IMR-90 (cell line): ENCODE measurements at regions not wholly inside any gene's neighbourhood (a gene's known extent, or its start where the extent isn't known, plus 50 kb on each side); places are given as distances from the start of the nearest gene placed in this dataset.

Experiments used
- ATAC-seq: fragments of 200-7000 bp; cut with Tn5 transposase; 2 replicates; pipeline ENCODE4 v1.9.1; 2020; ENCODE audit warnings: low read depth, mild to moderate bottlenecking, moderate library complexity
- BruUV-seq: library from RNA; stranded (reverse); fragments of 400-500 nt; replicated peaks from 2 replicates; lab custom pipeline; 2021; lab: Mats Ljungman, UMichigan
- CTCF ChIA-PET: fragments of 300-600 bp; formaldehyde crosslinking; extraction: SDS; loops from one replicate; lab custom pipeline; 2021; ENCODE audit warnings: antibody characterized with exemption; lab: Yijun Ruan, JAX
- POLR2A ChIA-PET: fragments of 300-600 bp; sonication (Branson Sonifier 250); formaldehyde crosslinking; loops from one replicate; lab custom pipeline; 2022; ENCODE audit warnings: antibody characterized with exemption; ENCODE audit not compliant: unreplicated experiment; lab: Charles Lee
- DNase-seq: peaks from one replicate; pipeline ENCODE4 v3.0.0; 2013
- H2AFZ ChIP-seq: replicated peaks from 2 replicates; pipeline ENCODE3; 2013; ENCODE audit warnings: low read length, mild to moderate bottlenecking; ENCODE audit not compliant: poor library complexity
- H2AK5ac ChIP-seq: 2 replicates; pipeline ENCODE4 v1.6.1; 2013; ENCODE audit warnings: low read depth, low read length, inconsistent platforms
- H2AK9ac ChIP-seq: replicated peaks from 2 replicates; pipeline ENCODE3; 2013; ENCODE audit warnings: mild to moderate bottlenecking, low read depth, low read length, moderate library complexity; ENCODE audit not compliant: poor library complexity
- H2BK120ac ChIP-seq: 2 replicates; pipeline ENCODE4 v1.6.1; 2013; ENCODE audit warnings: low read depth, low read length, inconsistent platforms
- H2BK15ac ChIP-seq: 3 replicates; pipeline ENCODE4 v1.6.1; 2013; ENCODE audit warnings: low read depth, low read length, inconsistent platforms
- H2BK20ac ChIP-seq: 2 replicates; pipeline ENCODE4 v1.6.1; 2013; ENCODE audit warnings: low read depth, mild to moderate bottlenecking, inconsistent platforms, low read length, moderate library complexity
- H2BK5ac ChIP-seq: 2 replicates; pipeline ENCODE4 v1.6.1; 2013; ENCODE audit warnings: mild to moderate bottlenecking, low read depth, low read length, inconsistent platforms; ENCODE audit not compliant: poor library complexity, severe bottlenecking
- H3K14ac ChIP-seq: replicated peaks from 2 replicates; pipeline ENCODE4 v1.6.1; 2013; ENCODE audit warnings: low read depth, low read length, inconsistent platforms
- H3K18ac ChIP-seq: 2 replicates; pipeline ENCODE4 v1.6.1; 2013; ENCODE audit warnings: low read depth, low read length, control low read depth
- H3K23ac ChIP-seq: 2 replicates; pipeline ENCODE4 v1.6.1; 2013; ENCODE audit warnings: low read depth, low read length, inconsistent platforms
- H3K27ac ChIP-seq: 2 replicates; pipeline ENCODE4 v1.5.1; 2013; ENCODE audit warnings: mild to moderate bottlenecking, control low read depth, low read length; ENCODE audit not compliant: insufficient read depth
- H3K27me3 ChIP-seq: 2 replicates; pipeline ENCODE4 v1.6.1; 2013; ENCODE audit warnings: low read length; ENCODE audit not compliant: control insufficient read depth, insufficient read depth
- H3K36me3 ChIP-seq: 2 replicates; pipeline ENCODE4 v1.6.1; 2013; ENCODE audit warnings: low read length, mixed read lengths; ENCODE audit not compliant: control insufficient read depth, insufficient read depth
- H3K4ac ChIP-seq: 2 replicates; pipeline ENCODE4 v1.6.1; 2013; ENCODE audit warnings: low read depth, low read length, inconsistent platforms
- H3K4me1 ChIP-seq: 2 replicates; pipeline ENCODE4 v1.6.1; 2013; ENCODE audit warnings: low read length, mixed read lengths; ENCODE audit not compliant: control insufficient read depth, insufficient read depth
- H3K4me2 ChIP-seq: 2 replicates; pipeline ENCODE4 v1.6.1; 2013; ENCODE audit warnings: low read depth, mild to moderate bottlenecking, control low read depth, low read length, moderate library complexity
- H3K4me3 ChIP-seq: 2 replicates; pipeline ENCODE4 v1.5.1; 2013; ENCODE audit warnings: low read depth, mild to moderate bottlenecking, control low read depth, low read length, moderate library complexity; ENCODE audit not compliant: insufficient read depth
- H3K56ac ChIP-seq: 2 replicates; pipeline ENCODE4 v1.6.1; 2013; ENCODE audit warnings: low read length, inconsistent platforms; ENCODE audit not compliant: insufficient read depth; ENCODE audit errors: extremely low read depth
- H3K79me1 ChIP-seq, 2 experiments: 2 replicates each; pipeline ENCODE4 v1.6.1; 2013; ENCODE audit warnings: low read length in 2 of 2, inconsistent platforms in 1 of 2, low read depth in 1 of 2
- H3K9ac ChIP-seq: 2 replicates; pipeline ENCODE4 v1.6.1; 2013; ENCODE audit warnings: low read depth, low read length, control low read depth
- H3K9me1 ChIP-seq: 2 replicates; pipeline ENCODE4 v1.6.1; 2013; ENCODE audit warnings: low read length, inconsistent platforms; ENCODE audit not compliant: insufficient read depth
- H3K9me3 ChIP-seq: 2 replicates; pipeline ENCODE4 v1.6.1; 2013; ENCODE audit warnings: low read length; ENCODE audit not compliant: control insufficient read depth, insufficient read depth
- H4K20me1 ChIP-seq: 2 replicates; pipeline ENCODE4 v1.6.1; 2013; ENCODE audit warnings: low read length, inconsistent platforms; ENCODE audit not compliant: insufficient read depth
- H4K5ac ChIP-seq: 2 replicates; pipeline ENCODE4 v1.6.1; 2013; ENCODE audit warnings: mild to moderate bottlenecking, low read depth, low read length, control low read depth
- H4K8ac ChIP-seq, 2 experiments: 2 replicates each; pipeline ENCODE4 v1.6.1; 2013; ENCODE audit warnings: low read depth in 2 of 2, low read length in 2 of 2, control low read depth in 1 of 2, inconsistent platforms in 1 of 2
- H4K91ac ChIP-seq: 2 replicates; pipeline ENCODE4 v1.6.1; 2013; ENCODE audit warnings: low read depth, low read length, inconsistent platforms; ENCODE audit not compliant: insufficient read depth
- BHLHE40 ChIP-seq: fragments of 150-350 bp; IDR thresholded peaks from 2 replicates; pipeline ENCODE4 v1.6.1; 2016; ENCODE audit warnings: mild to moderate bottlenecking, low read depth, low read length
- CEBPB ChIP-seq: IDR thresholded peaks from 2 replicates; pipeline ENCODE4 v1.6.1; 2012; ENCODE audit warnings: low read depth, low read length, improper control_type of control experiment
- CHD1 ChIP-seq: IDR thresholded peaks from 2 replicates; pipeline ENCODE4 v1.6.1; 2012; ENCODE audit warnings: low read depth, low read length, improper control_type of control experiment
- CTCF ChIP-seq: conservative IDR thresholded peaks from 2 replicates; pipeline ENCODE4 v1.5.1; 2012; ENCODE audit warnings: mild to moderate bottlenecking, low read depth, low read length, improper control_type of control experiment
- FOS ChIP-seq: fragments of 150-350 bp; IDR thresholded peaks from 2 replicates; pipeline ENCODE4 v1.6.1; 2016; ENCODE audit warnings: low read depth, low read length
- MAFK ChIP-seq: IDR thresholded peaks from 2 replicates; pipeline ENCODE4 v1.6.1; 2012; ENCODE audit warnings: low read depth, low read length, improper control_type of control experiment
- MAZ ChIP-seq: IDR thresholded peaks from 2 replicates; pipeline ENCODE4 v1.6.1; 2012; ENCODE audit warnings: low read depth, mild to moderate bottlenecking, low read length, improper control_type of control experiment, moderate library complexity, borderline replicate concordance
- NFE2L2 ChIP-seq: fragments of 150-350 bp; IDR thresholded peaks from 2 replicates; pipeline ENCODE4 v1.6.1; 2016; ENCODE audit warnings: low read depth, mild to moderate bottlenecking, low read length
- POLR2A ChIP-seq: IDR thresholded peaks from 2 replicates; pipeline ENCODE4 v1.6.1; 2012; ENCODE audit warnings: mild to moderate bottlenecking, low read depth, low read length
- RAD21 ChIP-seq: IDR thresholded peaks from 2 replicates; pipeline ENCODE4 v1.6.1; 2012; ENCODE audit warnings: low read length, improper control_type of control experiment
- RCOR1 ChIP-seq: IDR thresholded peaks from 2 replicates; pipeline ENCODE4 v1.6.1; 2012; ENCODE audit warnings: mild to moderate bottlenecking, low read length, improper control_type of control experiment; ENCODE audit not compliant: insufficient replicate concordance
- SMC3 ChIP-seq: fragments of 150-350 bp; IDR thresholded peaks from 2 replicates; pipeline ENCODE4 v1.6.1; 2016; ENCODE audit warnings: low read depth, mild to moderate bottlenecking, antibody characterized with exemption, low read length, moderate library complexity
- WGBS, 2 experiments: methylation state at CpG; one replicate each; pipeline versions ENCODE4 v1.1.5 to v1.1.7; 2013; ENCODE audit warnings: missing lambda C conversion rate in 2 of 2; ENCODE audit not compliant: insufficient read length in 1 of 2; ENCODE audit errors: extremely low coverage in 2 of 2; 5-methylcytosine and 5-hydroxymethylcytosine counted together
- dilution Hi-C: fragments of 300-500 bp; cut with HindIII; formaldehyde crosslinking; loops from one replicate; pipeline ENCODE4 v1.14.3; 2018; ENCODE audit warnings: low sequenced_read_pairs; ENCODE audit not compliant: unreplicated experiment
- in situ Hi-C: fragments of 300-500 bp; cut with MboI; formaldehyde crosslinking; loops from 3 replicates; pipeline ENCODE4 v1.14.3; 2019; ENCODE audit warnings: low sequenced_read_pairs, inconsistent platforms, mixed read lengths
- intact Hi-C: fragments of 100-400 bp; cut with micrococcal nuclease; formaldehyde crosslinking; loops from 2 replicates; pipeline ENCODE4 v1.10.0; 2022
- TF ChIP-seq, protein P1 (sequence below): fragments of 150-350 bp; IDR thresholded peaks from 2 replicates; pipeline ENCODE4 v1.6.1; 2017; ENCODE audit warnings: mild to moderate bottlenecking, antibody characterized with exemption, low read length, low read depth
- TF ChIP-seq, protein P2 (sequence below): fragments of 150-350 bp; IDR thresholded peaks from 2 replicates; pipeline ENCODE4 v1.6.1; 2016; ENCODE audit warnings: low read depth, mild to moderate bottlenecking, low read length, moderate library complexity, borderline replicate concordance

GRCh38 chr13:18232994-18233782 lies 948.4 kb downstream of the TUBA3C start:
- dilution Hi-C loops (no loop called here), intact Hi-C loops (no loop called here), in situ Hi-C loops (no loop called here)
- H3K18ac ChIP-seq: no peak overlapping the region
- no peak overlapping the region for H3K4me2 ChIP-seq
- no peak overlapping the region for H3K4ac ChIP-seq
- H3K14ac ChIP-seq: no peak overlapping the region
- H3K36me3 ChIP-seq: no peaks in the 10 kb centered on the region
- no peak overlapping the region for H4K5ac ChIP-seq
- H4K8ac ChIP-seq: no peak overlapping the region
- H3K4me1 ChIP-seq: no peaks in the 10 kb centered on the region
- no peak for TF ChIP-seq CTCF
- TF ChIP-seq BHLHE40: no peak
- TF ChIP-seq, protein P1, sequence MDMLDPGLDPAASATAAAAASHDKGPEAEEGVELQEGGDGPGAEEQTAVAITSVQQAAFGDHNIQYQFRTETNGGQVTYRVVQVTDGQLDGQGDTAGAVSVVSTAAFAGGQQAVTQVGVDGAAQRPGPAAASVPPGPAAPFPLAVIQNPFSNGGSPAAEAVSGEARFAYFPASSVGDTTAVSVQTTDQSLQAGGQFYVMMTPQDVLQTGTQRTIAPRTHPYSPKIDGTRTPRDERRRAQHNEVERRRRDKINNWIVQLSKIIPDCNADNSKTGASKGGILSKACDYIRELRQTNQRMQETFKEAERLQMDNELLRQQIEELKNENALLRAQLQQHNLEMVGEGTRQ: no peak
- TF ChIP-seq CEBPB: no peak
- TF ChIP-seq MAFK: no peak
- TF ChIP-seq RCOR1: no peak
- no peak for TF ChIP-seq MAZ
- TF ChIP-seq CHD1: no peak
- no peak for TF ChIP-seq POLR2A
- no peak for TF ChIP-seq FOS
- no peak for TF ChIP-seq RAD21
- TF ChIP-seq NFE2L2: no peak
- TF ChIP-seq SMC3: no peak
- TF ChIP-seq, protein P2, sequence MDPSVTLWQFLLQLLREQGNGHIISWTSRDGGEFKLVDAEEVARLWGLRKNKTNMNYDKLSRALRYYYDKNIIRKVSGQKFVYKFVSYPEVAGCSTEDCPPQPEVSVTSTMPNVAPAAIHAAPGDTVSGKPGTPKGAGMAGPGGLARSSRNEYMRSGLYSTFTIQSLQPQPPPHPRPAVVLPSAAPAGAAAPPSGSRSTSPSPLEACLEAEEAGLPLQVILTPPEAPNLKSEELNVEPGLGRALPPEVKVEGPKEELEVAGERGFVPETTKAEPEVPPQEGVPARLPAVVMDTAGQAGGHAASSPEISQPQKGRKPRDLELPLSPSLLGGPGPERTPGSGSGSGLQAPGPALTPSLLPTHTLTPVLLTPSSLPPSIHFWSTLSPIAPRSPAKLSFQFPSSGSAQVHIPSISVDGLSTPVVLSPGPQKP: no peak
- no peak overlapping the region for H3K56ac ChIP-seq
- CTCF ChIA-PET: no interaction called here
- DNase-seq (no peak), ATAC-seq (no peak)
- no peaks in the 10 kb centered on the region for H4K20me1 ChIP-seq
- H3K23ac ChIP-seq: no peak overlapping the region
- H3K9me3 ChIP-seq: peaks cover 31% of the 10 kb centered on the region; the same call in 1 of the 2 replicates
- H2BK5ac ChIP-seq: no peak overlapping the region
- no peak overlapping the region for H4K91ac ChIP-seq
- H3K4me3 ChIP-seq: no peak overlapping the region
- no peak overlapping the region for H2AK5ac ChIP-seq
- POLR2A ChIA-PET: no interaction called here
- no peak overlapping the region for H3K9ac ChIP-seq
- no peak overlapping the region for H2BK120ac ChIP-seq
- H2AFZ ChIP-seq: no peak overlapping the region
- H3K79me1 ChIP-seq: no peaks in the 10 kb centered on the region
- no TSS peak for BruUV-seq
- no peak overlapping the region for H2BK15ac ChIP-seq
- H3K27ac ChIP-seq: no peak overlapping the region
- WGBS, 2 experiments: 94% methylated on average over 92 of the region's 95 CpGs; no CpG with 5 or more reads in 1 of the 2 experiments
- H3K27me3 ChIP-seq: no peaks in the 10 kb centered on the region
- H3K9me1 ChIP-seq: no peaks in the 10 kb centered on the region
- H2BK20ac ChIP-seq: no peak overlapping the region
- H2AK9ac ChIP-seq: no peak overlapping the region
